ENCODE measurements at regions not wholly inside any gene's neighbourhood (a gene's known extent, or its start where the extent isn't known, plus 50 kb on each side); places are given as distances from the start of the nearest gene placed in this dataset.
"Not testable (repeated sequence)": the region's sequence is repeated elsewhere in the genome, so short reads cannot be mapped to it uniquely, and the experiment has no call there.

DNA sequence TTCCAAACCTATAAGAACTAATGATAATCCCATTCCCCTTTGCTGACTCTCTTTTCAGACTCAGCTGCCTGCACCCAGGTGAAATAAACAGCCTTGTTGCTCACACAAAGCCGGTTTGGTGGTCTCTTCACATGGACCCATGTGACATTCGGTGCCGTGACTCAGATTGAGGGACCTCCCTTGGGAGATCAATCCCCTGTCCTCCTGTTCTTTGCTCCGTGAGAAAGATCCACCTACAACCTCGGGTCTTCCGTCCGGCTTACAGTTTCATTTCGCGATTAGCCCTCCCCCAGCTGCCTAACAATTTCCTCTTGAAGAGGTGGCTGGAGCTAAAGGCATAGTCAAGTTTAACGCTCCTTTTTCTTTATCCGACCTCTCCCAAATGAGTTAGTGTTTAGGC, 1324.0 kb downstream of the XPNPEP1 start:
- TF ChIP-seq POLR2A (IDR thresholded peaks at IDR 0.05) = not testable (repeated sequence)
- TF ChIP-seq, protein P1, sequence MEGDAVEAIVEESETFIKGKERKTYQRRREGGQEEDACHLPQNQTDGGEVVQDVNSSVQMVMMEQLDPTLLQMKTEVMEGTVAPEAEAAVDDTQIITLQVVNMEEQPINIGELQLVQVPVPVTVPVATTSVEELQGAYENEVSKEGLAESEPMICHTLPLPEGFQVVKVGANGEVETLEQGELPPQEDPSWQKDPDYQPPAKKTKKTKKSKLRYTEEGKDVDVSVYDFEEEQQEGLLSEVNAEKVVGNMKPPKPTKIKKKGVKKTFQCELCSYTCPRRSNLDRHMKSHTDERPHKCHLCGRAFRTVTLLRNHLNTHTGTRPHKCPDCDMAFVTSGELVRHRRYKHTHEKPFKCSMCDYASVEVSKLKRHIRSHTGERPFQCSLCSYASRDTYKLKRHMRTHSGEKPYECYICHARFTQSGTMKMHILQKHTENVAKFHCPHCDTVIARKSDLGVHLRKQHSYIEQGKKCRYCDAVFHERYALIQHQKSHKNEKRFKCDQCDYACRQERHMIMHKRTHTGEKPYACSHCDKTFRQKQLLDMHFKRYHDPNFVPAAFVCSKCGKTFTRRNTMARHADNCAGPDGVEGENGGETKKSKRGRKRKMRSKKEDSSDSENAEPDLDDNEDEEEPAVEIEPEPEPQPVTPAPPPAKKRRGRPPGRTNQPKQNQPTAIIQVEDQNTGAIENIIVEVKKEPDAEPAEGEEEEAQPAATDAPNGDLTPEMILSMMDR (IDR thresholded peaks at IDR 0.05) = not testable (repeated sequence)

All from upper lobe of left lung (tissue), 4 donors.